ENCODE measurements at regions not wholly inside any gene's neighbourhood (a gene's known extent, or its start where the extent isn't known, plus 50 kb on each side); places are given as distances from the start of the nearest gene placed in this dataset.

- TF ChIP-seq CTCF (IDR thresholded peaks at IDR 0.05; ENCODE audit: poor library complexity, severe bottlenecking) = no peak
- ATAC-seq (ENCODE audit: low read depth) = no peak
Measured at GRCh38 chr9:87443461-87443860, 54.2 kb upstream of the DAPK1 start.

GRCh38 chr9:87445646-87446045 is 52.0 kb upstream of the DAPK1 start:
- H3K27ac ChIP-seq (ENCODE audit: poor library complexity, severe bottlenecking) = no peak overlapping the region
- no peak overlapping the region for H3K4me3 ChIP-seq (ENCODE audit: severe bottlenecking)
- no peaks in the 10 kb centered on the region for H3K27me3 ChIP-seq (ENCODE audit: insufficient read depth, poor library complexity, severe bottlenecking)
- TF ChIP-seq CTCF (IDR thresholded peaks at IDR 0.05; ENCODE audit: poor library complexity, severe bottlenecking) = no peak
- no peaks in the 10 kb centered on the region for H3K4me1 ChIP-seq (ENCODE audit: insufficient read depth, poor library complexity, severe bottlenecking)
- ATAC-seq (ENCODE audit: low read depth) = peak; percentile 58; the same call in 2 of the 3 replicates
- DNase-seq (ENCODE audit: low spot score) = no peak
- H3K9me3 ChIP-seq (ENCODE audit: severe bottlenecking) = no peaks in the 10 kb centered on the region
- H3K36me3 ChIP-seq (ENCODE audit: low read depth) = no peaks in the 10 kb centered on the region

More at GRCh38 chr9:87443461-87443860, 54.2 kb upstream of the DAPK1 start:
- H3K27me3 ChIP-seq (ENCODE audit: insufficient read depth, poor library complexity, severe bottlenecking) = no peaks in the 10 kb centered on the region
- H3K36me3 ChIP-seq (ENCODE audit: low read depth) = no peaks in the 10 kb centered on the region
- no peaks in the 10 kb centered on the region for H3K4me1 ChIP-seq (ENCODE audit: insufficient read depth, poor library complexity, severe bottlenecking)
- H3K4me3 ChIP-seq (ENCODE audit: severe bottlenecking) = no peak overlapping the region
- H3K27ac ChIP-seq (ENCODE audit: poor library complexity, severe bottlenecking) = no peak overlapping the region
- no peak for DNase-seq (ENCODE audit: low spot score)
- no peaks in the 10 kb centered on the region for H3K9me3 ChIP-seq (ENCODE audit: severe bottlenecking)

- Histone ChIP-seq H3K9me3 (ENCODE audit: severe bottlenecking) (no peaks in the 10 kb centered on the region), H3K4me3 (ENCODE audit: severe bottlenecking) (no peak overlapping the region), H3K27ac (ENCODE audit: poor library complexity, severe bottlenecking) (no peak overlapping the region), H3K4me1 (ENCODE audit: insufficient read depth, poor library complexity, severe bottlenecking) (no peaks in the 10 kb centered on the region), H3K36me3 (ENCODE audit: low read depth) (no peaks in the 10 kb centered on the region), H3K27me3 (ENCODE audit: insufficient read depth, poor library complexity, severe bottlenecking) (no peaks in the 10 kb centered on the region)
- TF ChIP-seq CTCF (IDR thresholded peaks at IDR 0.05; ENCODE audit: poor library complexity, severe bottlenecking) = no peak
- no peak for DNase-seq (ENCODE audit: low spot score)
- no peak for ATAC-seq (ENCODE audit: low read depth)
Measured at GRCh38 chr9:87446527-87446926, 51.1 kb upstream of the DAPK1 start.

GRCh38 chr9:87447547-87448432 is 49.9 kb upstream of the DAPK1 start:
- ATAC-seq (ENCODE audit: low read depth) (no peak), DNase-seq (ENCODE audit: low spot score) (no peak)
- Histone ChIP-seq H3K27ac (ENCODE audit: poor library complexity, severe bottlenecking) (no peak overlapping the region), H3K9me3 (ENCODE audit: severe bottlenecking) (no peaks in the 10 kb centered on the region), H3K36me3 (ENCODE audit: low read depth) (no peaks in the 10 kb centered on the region), H3K4me1 (ENCODE audit: insufficient read depth, poor library complexity, severe bottlenecking) (no peaks in the 10 kb centered on the region), H3K4me3 (ENCODE audit: severe bottlenecking) (no peak overlapping the region), H3K27me3 (ENCODE audit: insufficient read depth, poor library complexity, severe bottlenecking) (no peaks in the 10 kb centered on the region)
- TF ChIP-seq CTCF (IDR thresholded peaks at IDR 0.05; ENCODE audit: poor library complexity, severe bottlenecking) = no peak

Data from RWPE2 (cell line).